PC-9 (cell line): ENCODE measurements at regions not wholly inside any gene's neighbourhood (a gene's known extent, or its start where the extent isn't known, plus 50 kb on each side); places are given as distances from the start of the nearest gene placed in this dataset.

Experiments used
- EZH2 ChIP-seq: fragments of 200-600 bp; sonication (generic); IDR thresholded peaks from 2 replicates; pipeline ENCODE4 v1.8.0; 2017; ENCODE audit warnings: antibody characterized with exemption, low read depth
- TF ChIP-seq, protein P1 (sequence below): fragments of 200-600 bp; sonication (generic); conservative IDR thresholded peaks from 2 replicates; pipeline ENCODE4 v1.6.1; 2017; ENCODE audit warnings: mixed run types, antibody characterized with exemption, mild to moderate bottlenecking, moderate library complexity

DNA sequence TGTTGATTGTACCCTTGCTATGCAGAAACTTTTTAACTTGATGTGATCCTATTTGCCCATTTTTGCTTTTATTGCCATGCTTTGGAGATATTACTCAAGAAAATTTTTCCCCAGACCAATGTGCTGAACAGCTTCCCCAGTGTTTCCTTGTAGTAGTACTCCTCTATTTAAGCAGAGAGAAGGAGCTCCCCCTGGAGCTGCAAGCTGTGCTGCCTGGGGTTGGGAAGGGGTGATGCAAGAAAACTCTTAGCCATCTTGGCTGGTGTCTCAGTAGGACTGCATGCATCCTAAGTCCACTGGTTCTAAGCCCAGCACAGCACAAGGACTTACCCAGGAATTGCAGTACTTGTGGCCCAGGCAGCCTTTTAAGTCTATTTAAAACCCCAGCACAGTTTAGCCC lies 121.6 kb downstream of the NTMT2 start:
- no peak for TF ChIP-seq EZH2
- TF ChIP-seq, protein P1, sequence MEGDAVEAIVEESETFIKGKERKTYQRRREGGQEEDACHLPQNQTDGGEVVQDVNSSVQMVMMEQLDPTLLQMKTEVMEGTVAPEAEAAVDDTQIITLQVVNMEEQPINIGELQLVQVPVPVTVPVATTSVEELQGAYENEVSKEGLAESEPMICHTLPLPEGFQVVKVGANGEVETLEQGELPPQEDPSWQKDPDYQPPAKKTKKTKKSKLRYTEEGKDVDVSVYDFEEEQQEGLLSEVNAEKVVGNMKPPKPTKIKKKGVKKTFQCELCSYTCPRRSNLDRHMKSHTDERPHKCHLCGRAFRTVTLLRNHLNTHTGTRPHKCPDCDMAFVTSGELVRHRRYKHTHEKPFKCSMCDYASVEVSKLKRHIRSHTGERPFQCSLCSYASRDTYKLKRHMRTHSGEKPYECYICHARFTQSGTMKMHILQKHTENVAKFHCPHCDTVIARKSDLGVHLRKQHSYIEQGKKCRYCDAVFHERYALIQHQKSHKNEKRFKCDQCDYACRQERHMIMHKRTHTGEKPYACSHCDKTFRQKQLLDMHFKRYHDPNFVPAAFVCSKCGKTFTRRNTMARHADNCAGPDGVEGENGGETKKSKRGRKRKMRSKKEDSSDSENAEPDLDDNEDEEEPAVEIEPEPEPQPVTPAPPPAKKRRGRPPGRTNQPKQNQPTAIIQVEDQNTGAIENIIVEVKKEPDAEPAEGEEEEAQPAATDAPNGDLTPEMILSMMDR, result no peak
